GM23248 (cell line): ENCODE measurements at regions not wholly inside any gene's neighbourhood (a gene's known extent, or its start where the extent isn't known, plus 50 kb on each side); places are given as distances from the start of the nearest gene placed in this dataset.

Experiments used
- DNase-seq: peaks from one replicate; pipeline ENCODE4 v3.0.0-alpha.2; 2015
- H2AFZ ChIP-seq: fragments of 200-600 bp; sonication (generic); 2 replicates; pipeline ENCODE4 v1.6.1; 2016; ENCODE audit warnings: antibody characterized with exemption
- H3F3A ChIP-seq: fragments of 200-600 bp; sonication (generic); 2 replicates; pipeline ENCODE4 v1.6.1; 2016; ENCODE audit warnings: mild to moderate bottlenecking, antibody characterized with exemption, mixed run types; ENCODE audit not compliant: insufficient read depth
- H3K27ac ChIP-seq: fragments of 200-600 bp; sonication (generic); 2 replicates; pipeline ENCODE4 v1.5.1; 2016; ENCODE audit warnings: mild to moderate bottlenecking
- H3K27me3 ChIP-seq: fragments of 200-600 bp; sonication (generic); replicated peaks from 2 replicates; pipeline ENCODE4 v1.6.1; 2016; ENCODE audit warnings: mild to moderate bottlenecking; ENCODE audit not compliant: insufficient read depth
- H3K36me3 ChIP-seq: fragments of 200-600 bp; sonication (generic); 2 replicates; pipeline ENCODE4 v1.6.1; 2016; ENCODE audit warnings: low read depth, mild to moderate bottlenecking
- H3K4me1 ChIP-seq: fragments of 200-600 bp; sonication (generic); 2 replicates; pipeline ENCODE4 v1.6.1; 2016; ENCODE audit warnings: mild to moderate bottlenecking; ENCODE audit not compliant: insufficient read depth
- H3K4me2 ChIP-seq: fragments of 200-600 bp; sonication (generic); one replicate; pipeline ENCODE4 v1.6.1; 2016; ENCODE audit warnings: mild to moderate bottlenecking; ENCODE audit not compliant: unreplicated experiment
- H3K4me3 ChIP-seq: fragments of 200-600 bp; sonication (generic); 2 replicates; pipeline ENCODE4 v1.5.1; 2016; ENCODE audit warnings: mild to moderate bottlenecking
- H3K79me2 ChIP-seq: fragments of 200-600 bp; sonication (generic); 2 replicates; pipeline ENCODE4 v1.6.1; 2016; ENCODE audit warnings: mild to moderate bottlenecking; ENCODE audit not compliant: insufficient read depth
- H3K9ac ChIP-seq: fragments of 200-600 bp; sonication (generic); 2 replicates; pipeline ENCODE4 v1.6.1; 2016; ENCODE audit warnings: mild to moderate bottlenecking
- H3K9me2 ChIP-seq: fragments of 200-600 bp; sonication (generic); 2 replicates; pipeline ENCODE4 v1.6.1; 2016; ENCODE audit warnings: mixed run types, mild to moderate bottlenecking, moderate library complexity; ENCODE audit not compliant: insufficient read depth
- H3K9me3 ChIP-seq: fragments of 200-600 bp; sonication (generic); one replicate; pipeline ENCODE4 v1.6.1; 2017; ENCODE audit warnings: low read depth
- H4K20me1 ChIP-seq: fragments of 200-600 bp; sonication (generic); 2 replicates; pipeline ENCODE4 v1.6.0; 2016; ENCODE audit not compliant: insufficient read depth
- EZH2 ChIP-seq: fragments of 200-600 bp; sonication (generic); IDR thresholded peaks from 2 replicates; pipeline ENCODE4 v1.6.1; 2018; ENCODE audit warnings: antibody characterized with exemption, mild to moderate bottlenecking; ENCODE audit not compliant: insufficient read depth, poor library complexity, severe bottlenecking
- EZH2phosphoT487 ChIP-seq: fragments of 200-600 bp; sonication (generic); IDR thresholded peaks from 2 replicates; pipeline ENCODE4 v1.6.1; 2018; ENCODE audit warnings: antibody characterized with exemption, moderate library complexity, mild to moderate bottlenecking, low read depth; ENCODE audit not compliant: insufficient read depth
- WGBS, 2 experiments: methylation state at CpG; one replicate each; pipeline ENCODE4 v1.1.6; 2015 to 2017; ENCODE audit warnings: low lambda C conversion rate in 2 of 2, low coverage in 1 of 2; ENCODE audit errors: missing lambda C conversion rate in 2 of 2; 5-methylcytosine and 5-hydroxymethylcytosine counted together
- in situ Hi-C: fragments of 300-500 bp; cut with MboI; formaldehyde crosslinking; loops from 2 replicates; pipeline ENCODE4 v1.15.0; 2020

- no peak overlapping the region for H3K27ac ChIP-seq
- in situ Hi-C loops: no loop called here
Observed at GRCh38 chr12:20264608-20265114, 103.7 kb upstream of the PDE3A start.

GRCh38 chr12:20268121-20268732 is 100.1 kb upstream of the PDE3A start:
- Histone ChIP-seq H3K36me3 (no peaks in the 10 kb centered on the region), H4K20me1 (no peaks in the 10 kb centered on the region), H2AFZ (no peak overlapping the region), H3K9me3 (no peaks in the 10 kb centered on the region), H3K27ac (no peak overlapping the region), H3K9me2 (no peaks in the 10 kb centered on the region), H3K79me2 (no peaks in the 10 kb centered on the region), H3K27me3 (no peaks in the 10 kb centered on the region), H3K4me1 (no peaks in the 10 kb centered on the region), H3K4me2 (no peak overlapping the region), H3F3A (no peaks in the 10 kb centered on the region), H3K9ac (no peak overlapping the region), H3K4me3 (no peak overlapping the region)
- peak; percentile 55 for DNase-seq
- TF ChIP-seq EZH2: no peak
- no peak for TF ChIP-seq EZH2phosphoT487
- WGBS, 2 experiments: 36 to 43% methylated on average over 6 of the region's 6 CpGs
- in situ Hi-C loops: no loop called here

More at GRCh38 chr12:20264608-20265114, 103.7 kb upstream of the PDE3A start:
- Histone ChIP-seq H3K9me3 (no peaks in the 10 kb centered on the region), H3K9ac (no peak overlapping the region), H4K20me1 (no peaks in the 10 kb centered on the region), H3K36me3 (no peaks in the 10 kb centered on the region), H3F3A (no peaks in the 10 kb centered on the region), H3K4me3 (no peak overlapping the region), H3K9me2 (no peaks in the 10 kb centered on the region), H2AFZ (no peak overlapping the region), H3K4me2 (no peak overlapping the region), H3K4me1 (no peaks in the 10 kb centered on the region), H3K79me2 (no peaks in the 10 kb centered on the region), H3K27me3 (no peaks in the 10 kb centered on the region)
- no peak for DNase-seq
- TF ChIP-seq EZH2phosphoT487: no peak
- no peak for TF ChIP-seq EZH2
- WGBS, 2 experiments: 9 to 40% methylated on average over 1 of the region's 1 CpG

GRCh38 chr12:20268771-20269170 is 99.6 kb upstream of the PDE3A start:
- no peaks in the 10 kb centered on the region for H3K9me3 ChIP-seq
- H3K27ac ChIP-seq: no peak overlapping the region
- no peak for DNase-seq
- H3K9me2 ChIP-seq: no peaks in the 10 kb centered on the region
- H3K4me3 ChIP-seq: no peak overlapping the region
- H3F3A ChIP-seq: no peaks in the 10 kb centered on the region
- H3K4me2 ChIP-seq: no peak overlapping the region
- H3K36me3 ChIP-seq: no peaks in the 10 kb centered on the region
- 68 to 73% methylated on average over 4 of the region's 4 CpGs for WGBS, 2 experiments
- H3K79me2 ChIP-seq: no peaks in the 10 kb centered on the region
- in situ Hi-C loops: no loop called here
- H4K20me1 ChIP-seq: no peaks in the 10 kb centered on the region
- no peak overlapping the region for H2AFZ ChIP-seq
- no peaks in the 10 kb centered on the region for H3K27me3 ChIP-seq
- no peak overlapping the region for H3K9ac ChIP-seq
- no peaks in the 10 kb centered on the region for H3K4me1 ChIP-seq
- TF ChIP-seq EZH2: no peak
- no peak for TF ChIP-seq EZH2phosphoT487

GRCh38 chr12:20269337-20270067 is 98.8 kb upstream of the PDE3A start:
- DNase-seq: no peak
- H3K36me3 ChIP-seq: no peaks in the 10 kb centered on the region
- no peak overlapping the region for H3K4me3 ChIP-seq
- no peak overlapping the region for H2AFZ ChIP-seq
- H3K79me2 ChIP-seq: no peaks in the 10 kb centered on the region
- no peak overlapping the region for H3K4me2 ChIP-seq
- H4K20me1 ChIP-seq: no peaks in the 10 kb centered on the region
- in situ Hi-C loops: no loop called here
- H3K9me3 ChIP-seq: no peaks in the 10 kb centered on the region
- TF ChIP-seq EZH2 (no peak), EZH2phosphoT487 (no peak)
- H3K27ac ChIP-seq: no peak overlapping the region
- no peaks in the 10 kb centered on the region for H3K4me1 ChIP-seq
- H3F3A ChIP-seq: no peaks in the 10 kb centered on the region
- H3K9ac ChIP-seq: no peak overlapping the region
- WGBS, 2 experiments: 9 to 20% methylated on average over 5 of the region's 5 CpGs
- H3K9me2 ChIP-seq: no peaks in the 10 kb centered on the region
- no peaks in the 10 kb centered on the region for H3K27me3 ChIP-seq
